ENCODE measurements at regions not wholly inside any gene's neighbourhood (a gene's known extent, or its start where the extent isn't known, plus 50 kb on each side); places are given as distances from the start of the nearest gene placed in this dataset.

- no peaks in the 10 kb centered on the region for H3K36me3 ChIP-seq (ENCODE audit: insufficient read depth, low read length)
Measured at GRCh38 chr10:52908478-52908877, 135.9 kb upstream of the MBL2 start.

DNA sequence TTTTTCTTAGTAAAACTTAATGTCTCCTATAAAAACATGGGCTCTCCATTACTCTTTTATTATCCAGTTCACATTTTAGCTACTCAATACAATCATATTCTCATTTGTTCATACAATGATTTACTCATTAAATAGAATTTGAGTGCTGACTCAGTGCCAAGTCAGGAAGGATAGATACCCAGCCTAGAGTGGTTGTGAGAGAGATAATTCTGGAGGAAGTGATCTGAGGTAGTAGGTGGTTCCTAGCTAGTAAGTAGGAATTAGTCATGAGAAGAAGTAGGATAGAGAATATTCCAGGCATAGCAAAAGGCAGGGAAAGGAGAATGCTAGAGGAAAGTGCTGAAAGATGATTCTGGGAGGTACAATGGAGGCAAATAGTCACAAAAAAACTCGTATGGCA lies 133.5 kb upstream of the MBL2 start:
- Histone ChIP-seq H3F3A (ENCODE audit: insufficient read depth, low read length, poor library complexity, severe bottlenecking) (no peaks in the 10 kb centered on the region), H3K9me2 (ENCODE audit: insufficient read depth, low read length) (no peaks in the 10 kb centered on the region), H3K36me3 (ENCODE audit: insufficient read depth, low read length) (no peaks in the 10 kb centered on the region), H4K20me1 (ENCODE audit: insufficient read depth) (no peaks in the 10 kb centered on the region), H3K27ac (ENCODE audit: low read length) (no peak overlapping the region), H3K4me3 (ENCODE audit: low read length) (no peak overlapping the region), H2AFZ (ENCODE audit: low read depth, low read length) (no peak overlapping the region), H3K79me2 (replicated peaks; ENCODE audit: insufficient read depth, low read length) (no peaks in the 10 kb centered on the region), H3K9me3 (ENCODE audit: low read length) (no peaks in the 10 kb centered on the region), H3K4me2 (ENCODE audit: low read length) (no peak overlapping the region), H3K9ac (ENCODE audit: low read length) (no peak overlapping the region), H3K27me3 (ENCODE audit: insufficient read depth, low read depth, low read length) (no peaks in the 10 kb centered on the region)
- TF ChIP-seq POLR2AphosphoS5 (IDR thresholded peaks at IDR 0.05) (no peak), SMC3 (conservative IDR thresholded peaks at IDR 0.05; ENCODE audit: poor library complexity) (no peak), TAF1 (IDR thresholded peaks at IDR 0.05; ENCODE audit: low read depth) (no peak), MXI1 (conservative IDR thresholded peaks at IDR 0.05; ENCODE audit: poor library complexity, severe bottlenecking) (no peak), EZH2 (IDR thresholded peaks at IDR 0.05; ENCODE audit: borderline replicate concordance, insufficient read depth, low read length, poor library complexity, severe bottlenecking) (no peak), RAD21 (conservative IDR thresholded peaks at IDR 0.05) (no peak), EP300 (conservative IDR thresholded peaks at IDR 0.05; ENCODE audit: poor library complexity, severe bottlenecking) (no peak)
- TF ChIP-seq, protein P1, sequence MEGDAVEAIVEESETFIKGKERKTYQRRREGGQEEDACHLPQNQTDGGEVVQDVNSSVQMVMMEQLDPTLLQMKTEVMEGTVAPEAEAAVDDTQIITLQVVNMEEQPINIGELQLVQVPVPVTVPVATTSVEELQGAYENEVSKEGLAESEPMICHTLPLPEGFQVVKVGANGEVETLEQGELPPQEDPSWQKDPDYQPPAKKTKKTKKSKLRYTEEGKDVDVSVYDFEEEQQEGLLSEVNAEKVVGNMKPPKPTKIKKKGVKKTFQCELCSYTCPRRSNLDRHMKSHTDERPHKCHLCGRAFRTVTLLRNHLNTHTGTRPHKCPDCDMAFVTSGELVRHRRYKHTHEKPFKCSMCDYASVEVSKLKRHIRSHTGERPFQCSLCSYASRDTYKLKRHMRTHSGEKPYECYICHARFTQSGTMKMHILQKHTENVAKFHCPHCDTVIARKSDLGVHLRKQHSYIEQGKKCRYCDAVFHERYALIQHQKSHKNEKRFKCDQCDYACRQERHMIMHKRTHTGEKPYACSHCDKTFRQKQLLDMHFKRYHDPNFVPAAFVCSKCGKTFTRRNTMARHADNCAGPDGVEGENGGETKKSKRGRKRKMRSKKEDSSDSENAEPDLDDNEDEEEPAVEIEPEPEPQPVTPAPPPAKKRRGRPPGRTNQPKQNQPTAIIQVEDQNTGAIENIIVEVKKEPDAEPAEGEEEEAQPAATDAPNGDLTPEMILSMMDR (IDR thresholded peaks at IDR 0.05; ENCODE audit: poor library complexity, severe bottlenecking) = no peak
- TF ChIP-seq, protein P2, sequence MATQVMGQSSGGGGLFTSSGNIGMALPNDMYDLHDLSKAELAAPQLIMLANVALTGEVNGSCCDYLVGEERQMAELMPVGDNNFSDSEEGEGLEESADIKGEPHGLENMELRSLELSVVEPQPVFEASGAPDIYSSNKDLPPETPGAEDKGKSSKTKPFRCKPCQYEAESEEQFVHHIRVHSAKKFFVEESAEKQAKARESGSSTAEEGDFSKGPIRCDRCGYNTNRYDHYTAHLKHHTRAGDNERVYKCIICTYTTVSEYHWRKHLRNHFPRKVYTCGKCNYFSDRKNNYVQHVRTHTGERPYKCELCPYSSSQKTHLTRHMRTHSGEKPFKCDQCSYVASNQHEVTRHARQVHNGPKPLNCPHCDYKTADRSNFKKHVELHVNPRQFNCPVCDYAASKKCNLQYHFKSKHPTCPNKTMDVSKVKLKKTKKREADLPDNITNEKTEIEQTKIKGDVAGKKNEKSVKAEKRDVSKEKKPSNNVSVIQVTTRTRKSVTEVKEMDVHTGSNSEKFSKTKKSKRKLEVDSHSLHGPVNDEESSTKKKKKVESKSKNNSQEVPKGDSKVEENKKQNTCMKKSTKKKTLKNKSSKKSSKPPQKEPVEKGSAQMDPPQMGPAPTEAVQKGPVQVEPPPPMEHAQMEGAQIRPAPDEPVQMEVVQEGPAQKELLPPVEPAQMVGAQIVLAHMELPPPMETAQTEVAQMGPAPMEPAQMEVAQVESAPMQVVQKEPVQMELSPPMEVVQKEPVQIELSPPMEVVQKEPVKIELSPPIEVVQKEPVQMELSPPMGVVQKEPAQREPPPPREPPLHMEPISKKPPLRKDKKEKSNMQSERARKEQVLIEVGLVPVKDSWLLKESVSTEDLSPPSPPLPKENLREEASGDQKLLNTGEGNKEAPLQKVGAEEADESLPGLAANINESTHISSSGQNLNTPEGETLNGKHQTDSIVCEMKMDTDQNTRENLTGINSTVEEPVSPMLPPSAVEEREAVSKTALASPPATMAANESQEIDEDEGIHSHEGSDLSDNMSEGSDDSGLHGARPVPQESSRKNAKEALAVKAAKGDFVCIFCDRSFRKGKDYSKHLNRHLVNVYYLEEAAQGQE (IDR thresholded peaks at IDR 0.05; ENCODE audit: borderline replicate concordance) = no peak

More at GRCh38 chr10:52908478-52908877, 135.9 kb upstream of the MBL2 start:
- TF ChIP-seq MXI1 (conservative IDR thresholded peaks at IDR 0.05; ENCODE audit: poor library complexity, severe bottlenecking) (no peak), EZH2 (IDR thresholded peaks at IDR 0.05; ENCODE audit: borderline replicate concordance, insufficient read depth, low read length, poor library complexity, severe bottlenecking) (no peak), RAD21 (conservative IDR thresholded peaks at IDR 0.05) (no peak), POLR2AphosphoS5 (IDR thresholded peaks at IDR 0.05) (no peak), TAF1 (IDR thresholded peaks at IDR 0.05; ENCODE audit: low read depth) (no peak), SMC3 (conservative IDR thresholded peaks at IDR 0.05; ENCODE audit: poor library complexity) (no peak), EP300 (conservative IDR thresholded peaks at IDR 0.05; ENCODE audit: poor library complexity, severe bottlenecking) (no peak)
- TF ChIP-seq, protein P1 (IDR thresholded peaks at IDR 0.05; ENCODE audit: poor library complexity, severe bottlenecking) = no peak
- TF ChIP-seq, protein P2 (IDR thresholded peaks at IDR 0.05; ENCODE audit: borderline replicate concordance) = no peak
- Histone ChIP-seq H3K79me2 (replicated peaks; ENCODE audit: insufficient read depth, low read length) (no peaks in the 10 kb centered on the region), H3K4me2 (ENCODE audit: low read length) (no peak overlapping the region), H2AFZ (ENCODE audit: low read depth, low read length) (no peak overlapping the region), H3K27me3 (ENCODE audit: insufficient read depth, low read depth, low read length) (no peaks in the 10 kb centered on the region), H4K20me1 (ENCODE audit: insufficient read depth) (no peaks in the 10 kb centered on the region), H3K27ac (ENCODE audit: low read length) (no peak overlapping the region), H3K9me3 (ENCODE audit: low read length) (no peaks in the 10 kb centered on the region), H3K9ac (ENCODE audit: low read length) (no peak overlapping the region), H3F3A (ENCODE audit: insufficient read depth, low read length, poor library complexity, severe bottlenecking) (no peaks in the 10 kb centered on the region), H3K4me3 (ENCODE audit: low read length) (no peak overlapping the region), H3K9me2 (ENCODE audit: insufficient read depth, low read length) (no peaks in the 10 kb centered on the region)
